GM21515 (cell line): ENCODE measurements at regions not wholly inside any gene's neighbourhood (a gene's known extent, or its start where the extent isn't known, plus 50 kb on each side); places are given as distances from the start of the nearest gene placed in this dataset.

ENCODE experiments used
- ATAC-seq: cut with Tn5 transposase; IDR thresholded peaks from one replicate; pipeline ENCODE4 v1.9.1; 2021; ENCODE audit not compliant: unreplicated experiment

GRCh38 chr6:43910638-43911353, 140.8 kb downstream of the VEGFA start:
- ATAC-seq, result no peak

- no peak for ATAC-seq
These were observed 140.2 kb downstream of the VEGFA start for GRCh38 chr6:43910149-43910637.

- ATAC-seq, result no peak
These were observed 139.6 kb downstream of the VEGFA start for GRCh38 chr6:43909474-43910148.

GRCh38 chr6:43907789-43908472, 137.9 kb downstream of the VEGFA start:
- no peak for ATAC-seq

GRCh38 chr6:43907312-43907711, 137.3 kb downstream of the VEGFA start:
- no peak for ATAC-seq

- no peak for ATAC-seq
These were observed 134.5 kb downstream of the VEGFA start for GRCh38 chr6:43904311-43905123.

GRCh38 chr6:43903739-43904290, 133.8 kb downstream of the VEGFA start:
- no peak for ATAC-seq

- no peak for ATAC-seq
These were observed 131.8 kb downstream of the VEGFA start for GRCh38 chr6:43901733-43902230.

- ATAC-seq, result no peak
These were observed 131.1 kb downstream of the VEGFA start for GRCh38 chr6:43900916-43901732.

- no peak for ATAC-seq
These were observed 130.5 kb downstream of the VEGFA start for GRCh38 chr6:43900560-43900915.

GRCh38 chr6:43899830-43900229, 129.8 kb downstream of the VEGFA start:
- ATAC-seq, result no peak

GRCh38 chr6:43898358-43899131, 128.5 kb downstream of the VEGFA start:
- no peak for ATAC-seq

- ATAC-seq, result no peak
These were observed 127.7 kb downstream of the VEGFA start for GRCh38 chr6:43897571-43898302.

- no peak for ATAC-seq
These were observed 126.6 kb downstream of the VEGFA start for GRCh38 chr6:43896329-43897255.

GRCh38 chr6:43895656-43896328, 125.8 kb downstream of the VEGFA start:
- no peak for ATAC-seq

- ATAC-seq, result no peak
These were observed 123.1 kb downstream of the VEGFA start for GRCh38 chr6:43893073-43893472.
